ENCODE measurements at regions not wholly inside any gene's neighbourhood (a gene's known extent, or its start where the extent isn't known, plus 50 kb on each side); places are given as distances from the start of the nearest gene placed in this dataset.

DNA sequence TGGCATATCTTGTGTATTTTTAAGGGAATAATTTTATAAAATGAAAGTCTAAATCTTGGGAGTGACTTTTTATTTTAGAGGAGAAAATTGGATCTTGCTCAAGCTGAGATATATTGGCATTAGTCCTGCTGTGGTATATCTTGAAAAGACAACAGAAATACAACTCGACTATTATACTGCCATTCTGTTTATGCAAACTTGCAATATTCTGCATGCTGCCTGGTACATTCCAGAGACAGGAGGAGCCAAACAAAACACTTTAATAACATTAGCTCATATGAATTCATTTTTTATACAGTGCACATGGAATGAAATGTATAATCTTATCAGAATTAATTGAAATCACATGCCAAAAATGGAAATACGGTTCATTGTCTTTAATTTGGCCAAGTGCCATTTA is 176.0 kb upstream of the NRIP1 start:
- TF ChIP-seq, protein P1, sequence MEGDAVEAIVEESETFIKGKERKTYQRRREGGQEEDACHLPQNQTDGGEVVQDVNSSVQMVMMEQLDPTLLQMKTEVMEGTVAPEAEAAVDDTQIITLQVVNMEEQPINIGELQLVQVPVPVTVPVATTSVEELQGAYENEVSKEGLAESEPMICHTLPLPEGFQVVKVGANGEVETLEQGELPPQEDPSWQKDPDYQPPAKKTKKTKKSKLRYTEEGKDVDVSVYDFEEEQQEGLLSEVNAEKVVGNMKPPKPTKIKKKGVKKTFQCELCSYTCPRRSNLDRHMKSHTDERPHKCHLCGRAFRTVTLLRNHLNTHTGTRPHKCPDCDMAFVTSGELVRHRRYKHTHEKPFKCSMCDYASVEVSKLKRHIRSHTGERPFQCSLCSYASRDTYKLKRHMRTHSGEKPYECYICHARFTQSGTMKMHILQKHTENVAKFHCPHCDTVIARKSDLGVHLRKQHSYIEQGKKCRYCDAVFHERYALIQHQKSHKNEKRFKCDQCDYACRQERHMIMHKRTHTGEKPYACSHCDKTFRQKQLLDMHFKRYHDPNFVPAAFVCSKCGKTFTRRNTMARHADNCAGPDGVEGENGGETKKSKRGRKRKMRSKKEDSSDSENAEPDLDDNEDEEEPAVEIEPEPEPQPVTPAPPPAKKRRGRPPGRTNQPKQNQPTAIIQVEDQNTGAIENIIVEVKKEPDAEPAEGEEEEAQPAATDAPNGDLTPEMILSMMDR (IDR thresholded peaks at IDR 0.05; ENCODE audit: borderline replicate concordance, extremely low read depth, low read length, poor library complexity, severe bottlenecking) = no peak
- TF ChIP-seq EZH2 (IDR thresholded peaks at IDR 0.05; ENCODE audit: borderline replicate concordance, low read depth, low read length, severe bottlenecking) = no peak

All from DND-41 (cell line).